Astrocyte of the hippocampus (primary cell): ENCODE measurements at regions not wholly inside any gene's neighbourhood (a gene's known extent, or its start where the extent isn't known, plus 50 kb on each side); places are given as distances from the start of the nearest gene placed in this dataset.
A peak's percentile ranks its signal among the peaks of the same experiment; 100 is the strongest.

ENCODE experiments used
- DNase-seq: peaks from one replicate; pipeline ENCODE4 v3.0.0; 2011; ENCODE audit warnings: low read depth, low spot score

GRCh38 chr6:112796712-112797111 is 449.6 kb downstream of the RFPL4B start:
- no peak for DNase-seq

- DNase-seq = no peak
These were observed 452.8 kb downstream of the RFPL4B start for GRCh38 chr6:112799889-112800288.

- DNase-seq = no peak
These were observed 453.3 kb downstream of the RFPL4B start for GRCh38 chr6:112800439-112800838.

GRCh38 chr6:112800916-112801315 is 453.8 kb downstream of the RFPL4B start:
- no peak for DNase-seq

GRCh38 chr6:112801468-112802080 is 454.4 kb downstream of the RFPL4B start:
- DNase-seq = no peak

GRCh38 chr6:112802144-112802543 is 455.0 kb downstream of the RFPL4B start:
- DNase-seq = peak; percentile 82

- no peak for DNase-seq
These were observed 457.7 kb downstream of the RFPL4B start for GRCh38 chr6:112804638-112805330.

- DNase-seq = no peak
These were observed 459.2 kb downstream of the RFPL4B start for GRCh38 chr6:112806163-112806865.

GRCh38 chr6:112821476-112821875 is 474.3 kb downstream of the RFPL4B start:
- DNase-seq = no peak

- no peak for DNase-seq
These were observed 475.6 kb downstream of the RFPL4B start for GRCh38 chr6:112822769-112823168.

- DNase-seq = peak; percentile 29
These were observed 480.7 kb downstream of the RFPL4B start for GRCh38 chr6:112827793-112828192.

GRCh38 chr6:112831022-112831421 is 483.9 kb downstream of the RFPL4B start:
- DNase-seq = no peak

- peak; percentile 7 for DNase-seq
These were observed 486.5 kb downstream of the RFPL4B start for GRCh38 chr6:112833581-112834131.

- DNase-seq = no peak
These were observed 487.9 kb downstream of the RFPL4B start for GRCh38 chr6:112835078-112835477.

GRCh38 chr6:112839525-112839961 is 492.4 kb downstream of the RFPL4B start:
- DNase-seq = peak; percentile 11

GRCh38 chr6:112841553-112842329 is 494.6 kb downstream of the RFPL4B start:
- no peak for DNase-seq

GRCh38 chr6:112842330-112842685 is 495.2 kb downstream of the RFPL4B start:
- no peak for DNase-seq

GRCh38 chr6:112846681-112847080 is 499.6 kb downstream of the RFPL4B start:
- no peak for DNase-seq

GRCh38 chr6:112851146-112851545 is 504.0 kb downstream of the RFPL4B start:
- no peak for DNase-seq

- no peak for DNase-seq
These were observed 506.0 kb downstream of the RFPL4B start for GRCh38 chr6:112853162-112853561.

- DNase-seq = no peak
These were observed 516.6 kb downstream of the RFPL4B start for GRCh38 chr6:112863753-112864152.

GRCh38 chr6:112865131-112865530 is 518.0 kb downstream of the RFPL4B start:
- DNase-seq = no peak
